GM19324 (cell line): ENCODE measurements at regions not wholly inside any gene's neighbourhood (a gene's known extent, or its start where the extent isn't known, plus 50 kb on each side); places are given as distances from the start of the nearest gene placed in this dataset.
"Not testable (repeated sequence)": the region's sequence is repeated elsewhere in the genome, so short reads cannot be mapped to it uniquely, and the experiment has no call there.

Experiments used
- ATAC-seq: cut with Tn5 transposase; IDR thresholded peaks from one replicate; pipeline ENCODE4 v1.9.1; 2021; ENCODE audit warnings: mild to moderate bottlenecking, moderate library complexity; ENCODE audit not compliant: unreplicated experiment, low FRiP score

GRCh38 chr10:117780411-117780810, 237.9 kb downstream of the EMX2 start:
- ATAC-seq: no peak

GRCh38 chr10:117781216-117781831, 238.8 kb downstream of the EMX2 start:
- no peak for ATAC-seq

- no peak for ATAC-seq
Observed at GRCh38 chr10:117782276-117782675, 239.7 kb downstream of the EMX2 start.

GRCh38 chr10:117783698-117784395, 241.3 kb downstream of the EMX2 start:
- ATAC-seq: no peak

- ATAC-seq: no peak
Observed at GRCh38 chr10:117784776-117785175, 242.2 kb downstream of the EMX2 start.

GRCh38 chr10:117788911-117789310, 246.4 kb downstream of the EMX2 start:
- no peak for ATAC-seq

- ATAC-seq: no peak
Observed at GRCh38 chr10:117790179-117790578, 247.6 kb downstream of the EMX2 start.

- ATAC-seq: no peak
Observed at GRCh38 chr10:117790621-117791020, 248.1 kb downstream of the EMX2 start.

GRCh38 chr10:117792214-117792613, 249.7 kb downstream of the EMX2 start:
- ATAC-seq: no peak

GRCh38 chr10:117796130-117796745, 250.5 kb downstream of the RAB11FIP2 start:
- no peak for ATAC-seq

GRCh38 chr10:117797296-117797695, 249.4 kb downstream of the RAB11FIP2 start:
- no peak for ATAC-seq

GRCh38 chr10:117801691-117802090, 245.1 kb downstream of the RAB11FIP2 start:
- ATAC-seq: no peak

GRCh38 chr10:117804470-117805011, 242.2 kb downstream of the RAB11FIP2 start:
- no peak for ATAC-seq

- ATAC-seq: no peak
Observed at GRCh38 chr10:117805139-117805538, 241.6 kb downstream of the RAB11FIP2 start.

GRCh38 chr10:117807441-117807840, 239.3 kb downstream of the RAB11FIP2 start:
- ATAC-seq: no peak

- ATAC-seq: not testable (repeated sequence)
Observed at GRCh38 chr10:117815816-117816215, 230.9 kb downstream of the RAB11FIP2 start.

- no peak for ATAC-seq
Observed at GRCh38 chr10:117817116-117817515, 229.6 kb downstream of the RAB11FIP2 start.

GRCh38 chr10:117818721-117819120, 228.0 kb downstream of the RAB11FIP2 start:
- no peak for ATAC-seq

GRCh38 chr10:117819304-117819703, 227.4 kb downstream of the RAB11FIP2 start:
- no peak for ATAC-seq

GRCh38 chr10:117823980-117824379, 222.8 kb downstream of the RAB11FIP2 start:
- ATAC-seq: no peak

GRCh38 chr10:117830205-117830604, 216.5 kb downstream of the RAB11FIP2 start:
- ATAC-seq: no peak
